NT2/D1 (cell line): ENCODE measurements at regions not wholly inside any gene's neighbourhood (a gene's known extent, or its start where the extent isn't known, plus 50 kb on each side); places are given as distances from the start of the nearest gene placed in this dataset.

ENCODE experiments used
- SUZ12 ChIP-seq: IDR thresholded peaks from 2 replicates; pipeline ENCODE4 v1.6.1; 2011; ENCODE audit not compliant: insufficient read length, insufficient read depth; ENCODE audit errors: extremely low read depth
- YY1 ChIP-seq: IDR thresholded peaks from 2 replicates; pipeline ENCODE4 v1.6.1; 2011; ENCODE audit not compliant: insufficient read length, insufficient read depth
- ZNF274 ChIP-seq: IDR thresholded peaks from 2 replicates; pipeline ENCODE4 v1.6.1; 2011; ENCODE audit warnings: mild to moderate bottlenecking, low read depth, low read length

DNA sequence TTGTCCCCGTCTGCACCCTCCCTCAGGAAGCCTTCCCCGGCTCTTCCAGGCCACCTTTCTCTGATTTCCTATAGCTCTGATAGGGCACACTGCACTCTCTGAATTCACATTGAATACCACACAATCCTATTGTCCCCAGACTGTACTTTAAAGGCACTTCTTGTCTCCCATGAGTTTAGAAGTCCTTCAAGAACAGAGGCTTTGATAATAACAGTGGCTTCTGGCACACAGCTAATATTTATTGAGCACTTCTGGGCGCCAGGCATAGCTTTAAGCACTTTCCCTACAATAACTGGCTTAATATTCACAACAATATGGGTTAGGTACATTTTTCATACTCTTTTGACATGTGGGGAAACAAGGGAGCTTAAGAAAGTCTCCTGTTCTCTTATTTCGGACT, 169.7 kb upstream of the IRX6 start:
- TF ChIP-seq SUZ12, result no peak
- TF ChIP-seq ZNF274, result no peak
- no peak for TF ChIP-seq YY1
